ENCODE measurements at regions not wholly inside any gene's neighbourhood (a gene's known extent, or its start where the extent isn't known, plus 50 kb on each side); places are given as distances from the start of the nearest gene placed in this dataset.

DNA sequence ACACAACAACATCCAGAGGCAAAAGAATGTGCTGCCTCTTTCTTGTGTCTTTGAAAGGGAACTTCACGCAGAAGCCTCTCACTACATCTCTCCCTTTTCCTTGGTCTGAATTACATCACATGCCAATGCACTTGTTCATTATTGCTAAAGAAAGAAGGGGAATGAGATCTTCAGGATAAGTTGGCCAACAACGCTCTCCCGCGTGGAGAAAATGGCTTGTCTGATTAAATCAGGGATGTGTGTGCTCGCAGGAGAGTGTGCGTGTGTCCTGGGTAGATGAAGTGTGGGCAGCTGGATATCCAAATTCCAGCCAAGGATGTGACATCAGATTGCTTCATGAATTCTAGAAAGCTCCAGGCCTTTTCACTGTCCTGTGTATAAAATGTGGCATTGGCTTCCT, 541.6 kb upstream of the FZD8 start:
- Mint-ChIP-seq H3K27ac (no peak overlapping the region), H3K4me3 (no peak overlapping the region)

GRCh38 chr10:36183056-36183455, 541.0 kb upstream of the FZD8 start:
- no peaks in the 10 kb centered on the region for H3K27me3 Mint-ChIP-seq
- no peaks in the 10 kb centered on the region for H3K4me1 Mint-ChIP-seq
- H3K36me3 Mint-ChIP-seq (ENCODE audit: low read depth) = no peaks in the 10 kb centered on the region
- H3K9me3 Mint-ChIP-seq = peaks cover 14% of the 10 kb centered on the region
- no peak overlapping the region for H3K4me3 Mint-ChIP-seq
- no peak overlapping the region for H3K27ac Mint-ChIP-seq
- ATAC-seq (replicated peaks) = no peak

More for the DNA sequence above, 541.6 kb upstream of the FZD8 start:
- H3K36me3 Mint-ChIP-seq (ENCODE audit: low read depth) = no peaks in the 10 kb centered on the region
- ATAC-seq (replicated peaks) = no peak
- H3K9me3 Mint-ChIP-seq = peaks cover 14% of the 10 kb centered on the region
- no peaks in the 10 kb centered on the region for H3K27me3 Mint-ChIP-seq
- H3K4me1 Mint-ChIP-seq = no peaks in the 10 kb centered on the region

DNA sequence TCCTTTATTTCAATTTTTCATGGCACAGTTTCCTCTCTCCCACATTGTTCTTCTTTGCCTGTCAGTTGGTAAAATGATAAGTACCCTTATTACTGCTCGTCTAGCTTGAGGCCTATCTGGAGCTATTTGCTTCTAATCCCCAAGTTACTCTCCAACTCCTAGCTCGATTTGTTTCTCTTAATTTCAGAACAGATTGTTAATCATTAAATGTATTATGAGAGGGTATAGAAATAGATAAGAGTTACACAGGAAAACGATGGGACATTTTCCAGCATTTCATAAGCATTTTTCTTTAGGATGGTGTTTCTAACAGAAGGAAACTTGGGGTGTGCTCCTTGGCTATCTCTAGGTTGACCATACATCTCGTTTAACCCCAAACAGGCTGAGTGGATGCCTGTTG, 540.5 kb upstream of the FZD8 start:
- Mint-ChIP-seq H3K27me3 (no peaks in the 10 kb centered on the region), H3K4me3 (no peak overlapping the region), H3K36me3 (ENCODE audit: low read depth) (no peaks in the 10 kb centered on the region), H3K27ac (no peak overlapping the region), H3K4me1 (no peaks in the 10 kb centered on the region), H3K9me3 (peaks cover 12% of the 10 kb centered on the region)
- no peak for ATAC-seq (replicated peaks)

DNA sequence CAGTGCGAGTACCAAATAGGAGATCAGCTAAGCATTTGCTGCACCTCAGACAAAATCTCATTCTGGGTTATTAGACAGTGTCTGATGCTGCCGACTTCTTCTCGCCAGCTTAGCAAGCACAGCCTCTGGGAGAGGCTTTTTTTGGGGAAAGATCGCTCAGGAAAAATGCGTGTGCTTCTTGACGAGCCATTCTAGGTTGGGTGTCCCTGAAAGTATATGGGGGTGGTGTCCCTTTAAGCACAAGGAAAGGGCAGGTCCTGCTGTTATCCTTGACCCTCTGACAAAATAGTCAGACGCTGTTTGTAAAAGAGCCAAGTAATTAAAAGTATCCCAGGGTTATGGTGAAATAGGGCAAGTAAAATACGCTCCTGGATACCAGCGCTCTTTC, 540.1 kb upstream of the FZD8 start:
- H3K4me3 Mint-ChIP-seq = no peak overlapping the region
- H3K4me1 Mint-ChIP-seq = no peaks in the 10 kb centered on the region
- H3K36me3 Mint-ChIP-seq (ENCODE audit: low read depth) = no peaks in the 10 kb centered on the region
- no peak overlapping the region for H3K27ac Mint-ChIP-seq
- H3K27me3 Mint-ChIP-seq = no peaks in the 10 kb centered on the region
- no peak for ATAC-seq (replicated peaks)
- peaks cover 9% of the 10 kb centered on the region for H3K9me3 Mint-ChIP-seq

DNA sequence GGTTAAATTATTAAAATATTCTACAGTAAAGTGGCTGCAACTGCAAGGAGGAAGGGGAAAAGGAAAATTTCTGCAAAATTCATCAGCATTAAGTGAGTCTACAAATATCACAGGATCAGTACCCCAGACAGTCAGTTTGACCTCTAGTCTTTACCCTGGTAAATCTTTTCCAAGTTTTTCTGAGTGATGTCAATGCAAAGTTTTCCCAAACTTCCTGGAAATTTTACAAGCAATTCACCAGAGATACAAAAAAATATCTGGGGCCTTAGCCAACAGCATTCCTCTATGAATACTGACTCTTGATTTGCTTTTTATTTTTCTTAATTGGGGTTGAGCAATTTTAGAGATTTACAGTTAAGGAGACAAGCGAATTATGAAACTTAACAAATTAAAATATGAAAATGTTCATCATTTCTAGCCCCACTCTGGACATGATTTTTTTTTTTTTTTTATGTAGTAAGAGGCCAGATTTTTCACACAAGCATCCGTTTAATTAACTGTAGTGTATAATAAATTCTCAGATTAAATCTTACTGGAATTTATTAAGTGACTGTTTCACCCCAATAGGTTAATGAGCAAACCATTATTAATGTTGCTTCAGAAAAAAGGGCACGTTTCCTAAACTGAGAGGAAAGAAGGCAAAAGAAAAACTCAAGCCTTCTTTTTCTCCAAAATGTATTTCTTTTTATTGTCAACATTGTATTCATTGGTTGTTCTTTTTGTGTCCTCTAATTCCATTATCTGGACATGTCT, 539.5 kb upstream of the FZD8 start:
- Mint-ChIP-seq H3K4me3 (no peak overlapping the region), H3K36me3 (ENCODE audit: low read depth) (no peaks in the 10 kb centered on the region), H3K27ac (no peak overlapping the region), H3K27me3 (no peaks in the 10 kb centered on the region), H3K4me1 (no peaks in the 10 kb centered on the region), H3K9me3 (peaks cover 9% of the 10 kb centered on the region)
- no peak for ATAC-seq (replicated peaks)

DNA sequence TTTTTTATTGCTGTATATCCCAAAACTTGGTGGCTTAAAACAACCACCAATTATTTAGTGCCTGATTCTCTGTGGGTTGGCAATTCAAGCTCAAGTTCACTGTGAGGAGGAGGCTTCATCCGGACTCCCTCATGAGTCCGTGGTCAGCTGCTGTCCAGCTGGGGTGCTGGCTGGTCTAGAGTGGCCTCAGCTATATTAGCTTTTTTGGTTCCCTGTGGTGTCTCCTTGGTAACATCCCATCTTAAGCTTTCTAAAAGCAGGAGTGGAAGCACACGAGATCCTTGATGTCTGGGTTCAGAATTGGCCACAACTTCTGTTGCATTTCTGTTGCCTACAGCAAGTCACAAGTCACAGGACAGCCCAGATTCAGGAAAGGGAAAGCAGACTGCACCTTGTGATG, 536.5 kb upstream of the FZD8 start:
- H3K4me1 Mint-ChIP-seq = no peaks in the 10 kb centered on the region
- H3K9me3 Mint-ChIP-seq = peaks cover 4% of the 10 kb centered on the region
- H3K4me3 Mint-ChIP-seq = no peak overlapping the region
- no peaks in the 10 kb centered on the region for H3K36me3 Mint-ChIP-seq (ENCODE audit: low read depth)
- no peak for ATAC-seq (replicated peaks)
- no peak overlapping the region for H3K27ac Mint-ChIP-seq
- H3K27me3 Mint-ChIP-seq = no peaks in the 10 kb centered on the region

DNA sequence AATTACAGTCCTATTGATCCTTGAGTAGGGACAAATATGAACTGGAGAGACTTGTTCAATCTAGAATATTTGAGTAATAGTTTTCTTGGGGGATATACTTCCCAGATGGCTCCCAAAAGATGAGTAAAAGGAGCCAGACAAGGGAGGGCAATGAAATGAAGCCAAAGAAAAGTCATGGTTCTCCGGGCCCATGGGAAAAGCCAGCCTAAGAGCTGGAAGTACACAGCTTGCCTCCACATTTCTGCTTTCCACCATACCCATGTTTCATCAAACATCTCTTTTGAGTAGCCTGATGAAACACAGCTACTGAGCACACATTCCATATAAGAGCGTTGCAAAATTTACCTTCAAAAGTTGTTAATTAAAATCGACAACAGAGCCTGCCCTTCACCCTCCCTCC, 535.0 kb upstream of the FZD8 start:
- ATAC-seq (replicated peaks) = no peak
- Mint-ChIP-seq H3K27ac (no peak overlapping the region), H3K27me3 (no peaks in the 10 kb centered on the region), H3K4me3 (no peak overlapping the region), H3K4me1 (no peaks in the 10 kb centered on the region), H3K36me3 (ENCODE audit: low read depth) (no peaks in the 10 kb centered on the region), H3K9me3 (no peaks in the 10 kb centered on the region)

DNA sequence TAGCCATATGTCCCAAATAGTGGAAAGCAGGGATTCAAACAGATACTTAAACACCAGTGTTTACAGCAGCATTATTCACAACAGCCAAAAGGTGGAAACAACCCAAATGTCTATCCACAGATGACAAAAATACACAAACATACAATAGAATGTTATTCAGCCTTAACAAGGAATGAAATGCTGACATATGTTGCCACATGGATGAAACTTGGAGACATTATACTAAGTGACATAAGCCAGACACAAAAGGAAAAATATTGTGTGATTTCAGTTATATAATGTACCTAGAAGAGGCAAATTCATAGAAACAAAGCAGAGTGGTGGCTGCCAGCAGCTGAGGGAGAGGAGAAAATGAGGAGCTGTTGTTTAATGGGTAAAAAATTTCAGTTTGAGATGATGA, 533.9 kb upstream of the FZD8 start:
- Mint-ChIP-seq H3K4me1 (no peaks in the 10 kb centered on the region), H3K27me3 (no peaks in the 10 kb centered on the region), H3K9me3 (no peaks in the 10 kb centered on the region), H3K36me3 (ENCODE audit: low read depth) (no peaks in the 10 kb centered on the region), H3K4me3 (no peak overlapping the region), H3K27ac (no peak overlapping the region)
- no peak for ATAC-seq (replicated peaks)

GRCh38 chr10:36173364-36173763, 531.3 kb upstream of the FZD8 start:
- Mint-ChIP-seq H3K27ac (no peak overlapping the region), H3K27me3 (no peaks in the 10 kb centered on the region), H3K36me3 (ENCODE audit: low read depth) (no peaks in the 10 kb centered on the region), H3K4me1 (no peaks in the 10 kb centered on the region), H3K4me3 (no peak overlapping the region), H3K9me3 (no peaks in the 10 kb centered on the region)
- no peak for ATAC-seq (replicated peaks)

GRCh38 chr10:36171953-36172940, 530.2 kb upstream of the FZD8 start:
- Mint-ChIP-seq H3K4me1 (no peaks in the 10 kb centered on the region), H3K27ac (no peak overlapping the region), H3K9me3 (no peaks in the 10 kb centered on the region), H3K36me3 (ENCODE audit: low read depth) (no peaks in the 10 kb centered on the region), H3K27me3 (no peaks in the 10 kb centered on the region), H3K4me3 (no peak overlapping the region)
- ATAC-seq (replicated peaks) = no peak

GRCh38 chr10:36171556-36171952, 529.5 kb upstream of the FZD8 start:
- H3K27me3 Mint-ChIP-seq = no peaks in the 10 kb centered on the region
- H3K4me1 Mint-ChIP-seq = no peaks in the 10 kb centered on the region
- no peak overlapping the region for H3K4me3 Mint-ChIP-seq
- ATAC-seq (replicated peaks) = no peak
- no peak overlapping the region for H3K27ac Mint-ChIP-seq
- H3K9me3 Mint-ChIP-seq = no peaks in the 10 kb centered on the region
- H3K36me3 Mint-ChIP-seq (ENCODE audit: low read depth) = no peaks in the 10 kb centered on the region

DNA sequence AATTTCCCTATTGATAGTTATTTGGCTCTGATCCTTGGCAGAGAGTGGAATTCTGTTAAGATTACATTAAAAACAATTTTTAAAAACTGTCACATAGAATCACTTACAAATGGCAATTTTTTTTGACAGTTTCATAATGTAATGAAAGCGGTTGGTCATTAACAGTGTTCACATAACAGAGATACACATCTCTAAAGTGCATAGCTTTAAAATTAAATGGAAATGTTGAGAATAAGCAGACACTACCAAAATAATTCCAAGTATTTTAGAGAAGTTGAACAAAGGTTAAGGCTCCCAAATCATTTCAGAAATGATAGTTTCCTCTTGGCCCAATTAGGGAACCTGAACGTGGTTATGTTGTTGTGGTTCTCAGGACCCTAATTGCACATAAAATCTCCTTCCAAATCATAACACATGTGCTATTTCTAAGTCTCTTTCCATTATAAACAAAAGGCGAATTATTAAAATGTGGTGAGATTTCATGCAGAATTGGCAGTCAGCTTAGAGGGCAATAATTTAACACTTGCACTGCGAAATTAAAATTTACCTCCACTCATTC, 528.9 kb upstream of the FZD8 start:
- Mint-ChIP-seq H3K9me3 (no peaks in the 10 kb centered on the region), H3K27ac (no peak overlapping the region), H3K4me3 (no peak overlapping the region), H3K27me3 (no peaks in the 10 kb centered on the region), H3K4me1 (no peaks in the 10 kb centered on the region), H3K36me3 (ENCODE audit: low read depth) (no peaks in the 10 kb centered on the region)
- ATAC-seq (replicated peaks) = no peak

DNA sequence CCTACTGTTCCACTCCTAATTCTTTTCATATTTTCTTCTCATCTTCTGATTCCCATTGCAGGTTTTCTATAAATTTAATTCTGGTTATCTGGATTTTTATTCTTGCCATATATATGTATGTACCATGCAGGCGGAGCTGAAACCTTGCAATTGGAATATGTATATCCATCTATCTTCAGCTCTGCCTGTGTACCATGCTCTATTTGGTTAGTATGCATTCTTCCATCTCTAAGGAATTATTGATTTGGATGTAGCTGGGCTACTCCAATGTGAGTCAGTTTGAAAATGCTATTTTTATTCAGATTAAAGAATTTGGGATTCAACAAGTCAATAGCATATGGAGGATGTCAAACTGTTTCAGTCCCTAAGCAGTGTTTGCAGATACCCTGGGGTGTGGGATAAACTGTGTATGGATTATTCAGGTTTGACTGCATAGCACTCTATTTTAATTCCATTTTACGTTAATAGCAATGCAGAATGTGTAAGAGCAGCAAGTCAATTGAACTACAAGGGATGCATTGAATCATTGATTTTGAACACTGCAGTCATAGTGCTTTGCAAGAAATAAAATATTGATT, 528.1 kb upstream of the FZD8 start:
- no peak overlapping the region for H3K4me3 Mint-ChIP-seq
- no peak for ATAC-seq (replicated peaks)
- H3K4me1 Mint-ChIP-seq = no peaks in the 10 kb centered on the region
- peaks cover 1% of the 10 kb centered on the region for H3K9me3 Mint-ChIP-seq
- H3K27me3 Mint-ChIP-seq = no peaks in the 10 kb centered on the region
- no peak overlapping the region for H3K27ac Mint-ChIP-seq
- no peaks in the 10 kb centered on the region for H3K36me3 Mint-ChIP-seq (ENCODE audit: low read depth)

- Mint-ChIP-seq H3K4me1 (no peaks in the 10 kb centered on the region), H3K27me3 (no peaks in the 10 kb centered on the region), H3K36me3 (ENCODE audit: low read depth) (no peaks in the 10 kb centered on the region), H3K4me3 (no peak overlapping the region), H3K27ac (no peak overlapping the region), H3K9me3 (peaks cover 7% of the 10 kb centered on the region)
- no peak for ATAC-seq (replicated peaks)
Measured at GRCh38 chr10:36168777-36169176, 526.7 kb upstream of the FZD8 start.
